ENCODE measurements at regions not wholly inside any gene's neighbourhood (a gene's known extent, or its start where the extent isn't known, plus 50 kb on each side); places are given as distances from the start of the nearest gene placed in this dataset.

DNA sequence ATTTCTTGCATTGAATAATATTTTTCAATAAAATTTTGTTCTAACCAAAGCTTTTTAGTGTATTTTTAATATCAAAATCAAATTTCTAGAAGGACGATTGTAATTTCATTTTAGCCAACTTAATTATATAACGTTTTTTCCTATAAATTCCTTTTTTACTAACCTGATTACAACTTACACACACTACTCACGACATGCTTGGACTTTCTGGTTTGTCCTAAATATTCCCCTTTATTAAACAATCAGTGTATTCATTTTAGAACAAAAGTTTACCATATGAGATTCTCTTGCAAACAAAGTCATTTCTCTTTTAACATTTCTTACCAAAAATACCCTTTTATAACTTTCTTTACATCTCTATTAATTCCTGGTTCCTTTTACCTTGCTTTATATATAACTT, 173.7 kb downstream of the PWWP3B start:
- TF ChIP-seq CTCF (IDR thresholded peaks at IDR 0.05): no peak
- TF ChIP-seq POLR2A (IDR thresholded peaks at IDR 0.05): no peak
